NCI-H128 (cell line): ENCODE measurements at regions not wholly inside any gene's neighbourhood (a gene's known extent, or its start where the extent isn't known, plus 50 kb on each side); places are given as distances from the start of the nearest gene placed in this dataset.

Experiments used
- DNase-seq: peaks from one replicate; lab custom pipeline; 2025; ENCODE audit not compliant: unreplicated experiment; lab: John Stamatoyannopoulos, UW

DNA sequence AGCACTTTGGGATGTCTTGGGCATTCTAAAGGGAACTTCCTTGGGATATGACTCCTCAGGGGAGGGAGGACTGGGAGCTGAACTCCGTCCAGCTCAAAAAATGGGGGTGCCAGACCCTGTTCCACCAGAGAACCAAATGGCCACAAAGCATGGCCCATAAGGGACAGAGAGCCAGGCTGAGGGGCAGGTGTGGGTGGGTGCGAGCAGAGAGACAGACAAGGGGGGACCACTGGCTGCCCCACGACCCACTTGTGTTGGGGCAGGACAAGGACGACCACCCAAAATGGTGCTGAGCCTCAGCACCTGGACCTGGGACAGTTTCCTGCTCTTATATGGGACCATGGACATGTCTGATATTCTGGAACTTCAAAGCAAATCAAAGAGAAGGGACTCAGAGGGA is 148.2 kb upstream of the MLN start:
- no peak for DNase-seq

DNA sequence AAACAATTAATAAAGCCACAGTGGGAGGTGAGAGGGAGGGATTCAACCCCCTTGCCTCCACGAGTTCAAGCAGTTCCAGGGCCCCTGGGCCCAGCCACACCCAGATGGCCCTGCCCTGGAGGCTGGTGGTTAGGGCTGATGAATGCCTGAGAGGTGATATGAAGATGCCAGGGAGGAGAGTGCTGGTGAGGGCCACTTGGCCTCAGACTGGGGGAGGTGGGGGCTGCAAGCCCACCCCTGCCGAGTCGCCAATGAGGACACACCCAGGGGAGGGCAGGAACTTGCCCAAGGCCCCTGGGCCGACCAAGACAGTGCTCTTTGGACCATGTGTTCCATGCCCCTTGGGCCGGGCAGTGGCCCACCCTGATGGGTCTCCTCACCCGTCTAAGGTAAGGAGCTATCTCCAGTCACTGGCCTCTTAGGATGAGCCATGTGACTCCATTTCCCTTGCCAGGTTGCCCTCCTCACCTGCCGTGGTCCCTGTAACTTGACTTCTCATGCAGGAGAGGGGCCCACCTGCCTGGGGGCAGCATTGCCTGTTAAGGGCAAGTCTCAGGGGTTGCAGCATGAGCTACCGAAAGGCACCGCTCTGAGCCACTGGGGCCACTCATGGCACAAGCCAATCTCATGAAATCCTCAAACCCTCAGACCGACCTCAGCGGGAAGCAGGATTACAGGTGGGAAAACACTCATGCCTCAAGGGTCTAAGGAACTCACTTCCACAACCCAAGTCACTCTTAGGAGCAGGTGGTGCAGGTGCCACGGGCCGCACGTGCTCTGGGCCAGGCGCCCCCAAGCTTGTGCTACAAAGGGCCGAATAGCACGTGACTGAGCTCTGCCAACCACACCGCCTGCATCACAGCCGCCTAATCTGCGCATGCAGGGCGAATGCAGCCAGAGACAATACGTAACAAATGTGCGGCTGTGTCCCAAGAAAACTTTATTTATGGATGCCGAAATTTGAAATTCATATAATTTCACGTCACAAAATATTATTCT is 147.4 kb upstream of the MLN start:
- no peak for DNase-seq

DNA sequence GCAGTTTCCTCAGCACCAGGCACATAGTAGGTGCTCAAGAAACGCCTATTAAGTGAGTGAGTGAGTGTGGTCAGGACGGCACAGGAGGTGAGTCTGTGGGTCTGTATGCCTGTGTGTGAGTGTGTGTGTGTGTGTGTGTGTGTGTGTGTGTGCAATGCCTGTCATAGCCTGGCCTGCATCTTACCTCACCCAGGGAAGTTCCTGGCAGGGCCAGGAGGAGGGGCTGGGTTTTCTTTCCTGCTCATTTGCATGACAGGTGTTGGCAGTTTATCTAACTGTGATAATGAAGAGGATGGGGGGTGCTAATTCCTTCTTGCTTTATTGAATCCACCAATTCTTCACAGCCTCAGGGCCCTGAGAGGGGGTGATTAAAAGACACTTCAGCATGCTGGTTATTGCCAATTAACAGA is 146.7 kb upstream of the MLN start:
- no peak for DNase-seq

DNA sequence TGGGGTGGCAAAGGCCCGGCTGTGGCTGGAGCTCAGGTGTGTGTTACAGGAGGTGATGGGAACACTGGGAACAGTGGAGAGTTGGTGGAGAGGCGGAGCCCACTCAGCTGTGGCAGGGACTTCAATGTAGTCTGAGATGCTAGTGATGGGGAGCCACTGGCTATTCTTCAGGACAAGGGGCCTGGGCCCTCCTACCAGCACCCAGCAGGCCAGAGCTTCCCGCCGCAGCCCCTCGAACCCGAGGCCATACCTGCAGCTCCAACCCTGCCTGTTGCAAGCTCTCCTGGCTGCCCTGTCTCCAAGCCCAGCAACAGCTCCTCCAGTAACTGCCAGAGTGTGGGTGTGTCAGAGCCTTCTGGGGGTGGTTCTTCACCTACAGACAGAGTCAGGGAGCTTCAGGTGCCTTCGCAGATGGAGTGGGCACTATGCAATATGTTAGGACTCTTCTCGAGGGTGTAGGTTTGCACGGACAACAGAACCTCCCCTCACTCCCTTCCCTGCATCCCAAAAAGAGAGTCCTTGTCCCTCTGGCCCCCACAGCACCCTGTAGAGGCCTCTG is 146.2 kb upstream of the MLN start:
- no peak for DNase-seq

DNA sequence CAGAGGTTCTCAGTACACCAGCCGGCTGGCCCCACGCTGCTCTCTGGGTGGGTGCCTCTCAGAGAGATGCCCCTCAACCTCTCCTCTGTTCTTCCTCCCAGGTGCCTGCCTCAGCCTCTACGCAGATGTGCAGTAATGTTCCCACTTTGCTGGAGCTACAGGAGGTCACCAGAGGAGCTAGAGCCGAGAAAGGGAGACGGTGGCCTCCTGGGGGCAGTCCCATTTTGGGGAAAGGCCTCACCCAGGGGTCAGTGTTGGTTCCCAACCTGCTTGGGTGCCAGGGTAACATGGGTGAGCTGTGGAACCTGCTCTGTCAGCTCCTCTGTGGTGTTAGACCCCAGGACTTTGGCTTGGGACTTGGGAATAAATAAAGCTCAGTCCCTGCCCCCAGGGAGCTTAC is 145.3 kb upstream of the MLN start:
- no peak for DNase-seq

DNA sequence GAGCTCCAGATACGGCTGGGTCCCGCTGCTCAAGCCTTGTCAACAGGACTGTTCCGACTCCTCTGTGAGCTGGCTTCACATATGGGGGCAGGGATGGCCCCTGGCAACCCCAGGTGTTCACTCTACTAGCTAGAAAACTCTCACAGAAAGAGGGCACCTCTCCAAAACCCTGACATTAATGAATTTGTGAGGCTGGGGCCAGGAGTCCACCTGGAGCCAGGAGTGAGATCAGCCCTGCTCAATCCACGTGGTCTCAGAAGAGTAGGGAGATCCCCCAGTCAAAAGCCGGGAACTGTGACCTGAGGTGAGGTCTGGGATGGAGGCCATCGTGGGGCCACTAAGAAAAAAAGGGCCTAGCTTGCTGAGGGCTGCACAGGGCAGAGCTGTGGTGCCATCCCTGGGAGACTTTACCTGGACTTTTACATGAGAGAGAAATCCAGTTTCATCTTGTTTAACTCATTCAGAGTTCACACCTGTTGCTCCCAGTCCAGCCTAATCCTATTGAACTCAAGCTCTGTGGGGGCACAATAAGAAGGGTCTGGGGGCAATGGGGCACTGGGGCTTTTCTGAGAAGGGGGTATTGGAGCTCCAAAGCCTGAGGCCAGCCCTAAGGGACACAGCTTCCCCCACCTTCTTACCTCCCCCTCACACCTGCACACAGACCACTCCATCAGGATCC is 144.3 kb upstream of the MLN start:
- no peak for DNase-seq

DNA sequence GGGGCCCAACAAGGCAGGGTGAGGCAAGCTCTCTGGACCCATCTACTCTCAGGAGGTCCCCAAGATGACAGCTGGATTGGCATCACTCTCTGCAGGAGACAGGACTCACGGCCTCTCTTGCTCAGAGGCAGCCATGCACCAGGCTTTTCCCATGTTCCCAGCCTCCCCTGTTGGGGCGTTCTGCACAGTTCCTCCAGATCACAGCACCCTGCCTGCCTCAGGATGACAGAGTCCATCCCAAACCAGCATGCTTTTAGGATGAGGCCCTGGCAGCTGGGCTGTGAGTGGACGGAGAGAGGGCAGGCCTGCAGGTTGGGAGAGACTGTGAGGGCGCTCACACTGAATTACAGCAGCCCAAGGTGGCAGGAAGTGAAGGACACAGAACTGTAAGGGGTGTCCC is 143.2 kb upstream of the MLN start:
- no peak for DNase-seq

DNA sequence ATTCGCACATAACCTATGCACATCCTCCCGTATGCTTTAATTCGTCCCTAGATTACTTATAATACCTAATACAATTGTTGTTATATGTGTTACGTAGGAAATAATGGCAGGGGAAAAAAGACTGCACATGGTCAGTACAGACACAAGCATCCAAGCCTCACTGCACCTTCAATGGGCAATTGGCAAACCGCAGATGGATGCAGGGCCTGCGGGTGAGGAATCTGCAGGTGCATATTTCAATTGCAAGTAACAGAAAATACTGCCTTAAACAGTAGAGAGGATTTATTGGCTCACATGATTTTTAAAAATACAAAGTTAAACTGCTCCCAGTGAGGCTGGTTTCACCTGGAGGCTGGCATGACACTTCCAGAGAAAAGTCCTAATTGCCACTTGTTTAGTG is 142.1 kb upstream of the MLN start:
- no peak for DNase-seq

DNA sequence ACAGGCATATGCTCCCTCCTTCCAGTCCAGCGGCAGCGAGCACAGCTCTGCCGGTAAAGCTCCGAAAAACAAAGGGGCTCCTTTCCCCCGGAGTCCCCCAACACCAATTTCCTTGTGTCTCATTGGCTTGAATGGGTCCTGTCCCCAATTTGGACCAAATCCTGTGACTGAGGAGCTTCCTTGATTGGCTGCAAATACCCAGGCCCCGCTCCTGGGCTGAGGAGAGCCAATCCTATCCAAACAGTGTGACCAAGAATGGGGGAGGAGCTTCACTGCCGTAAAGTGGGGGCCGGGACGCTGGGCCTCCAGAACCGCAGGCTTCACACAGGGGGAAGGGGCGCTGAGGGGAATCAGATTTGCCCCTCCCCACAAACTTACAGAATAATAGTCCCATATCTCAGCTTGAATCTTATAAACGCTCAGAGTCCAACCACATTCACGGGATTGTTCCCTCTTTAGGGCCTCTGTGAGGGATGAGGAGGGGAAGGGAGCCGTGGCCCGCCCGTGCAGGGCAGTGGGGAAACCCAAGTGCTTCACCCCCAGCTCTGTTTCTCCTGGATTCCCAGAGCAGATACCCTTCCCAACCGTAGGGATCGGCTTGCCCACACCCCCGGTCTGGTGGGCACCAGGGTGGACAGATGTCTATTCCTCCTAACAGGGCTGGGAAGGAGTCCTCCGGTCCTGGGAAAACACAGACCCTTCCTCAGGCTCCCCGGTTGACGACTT is 141.0 kb upstream of the MLN start:
- no peak for DNase-seq

DNA sequence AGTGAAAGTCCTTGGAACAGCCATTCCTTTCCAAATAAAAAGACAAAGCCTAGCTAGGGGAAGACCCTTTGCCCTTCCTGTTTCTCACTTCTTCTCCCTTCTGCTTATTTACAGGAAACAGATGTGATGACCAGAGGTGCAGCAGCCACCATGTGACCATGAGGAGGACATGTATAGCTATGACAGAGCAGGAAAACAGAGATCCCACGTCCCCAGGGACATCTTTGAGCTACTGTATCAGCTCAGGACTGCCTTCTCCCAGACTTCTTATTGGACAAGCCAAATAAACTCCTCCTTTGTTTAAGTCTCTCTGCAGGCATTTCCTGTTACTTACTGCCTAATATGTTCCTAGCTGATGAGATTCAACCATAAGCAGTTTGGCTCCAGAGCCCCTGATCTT is 133.1 kb upstream of the MLN start:
- DNase-seq, result no peak

DNA sequence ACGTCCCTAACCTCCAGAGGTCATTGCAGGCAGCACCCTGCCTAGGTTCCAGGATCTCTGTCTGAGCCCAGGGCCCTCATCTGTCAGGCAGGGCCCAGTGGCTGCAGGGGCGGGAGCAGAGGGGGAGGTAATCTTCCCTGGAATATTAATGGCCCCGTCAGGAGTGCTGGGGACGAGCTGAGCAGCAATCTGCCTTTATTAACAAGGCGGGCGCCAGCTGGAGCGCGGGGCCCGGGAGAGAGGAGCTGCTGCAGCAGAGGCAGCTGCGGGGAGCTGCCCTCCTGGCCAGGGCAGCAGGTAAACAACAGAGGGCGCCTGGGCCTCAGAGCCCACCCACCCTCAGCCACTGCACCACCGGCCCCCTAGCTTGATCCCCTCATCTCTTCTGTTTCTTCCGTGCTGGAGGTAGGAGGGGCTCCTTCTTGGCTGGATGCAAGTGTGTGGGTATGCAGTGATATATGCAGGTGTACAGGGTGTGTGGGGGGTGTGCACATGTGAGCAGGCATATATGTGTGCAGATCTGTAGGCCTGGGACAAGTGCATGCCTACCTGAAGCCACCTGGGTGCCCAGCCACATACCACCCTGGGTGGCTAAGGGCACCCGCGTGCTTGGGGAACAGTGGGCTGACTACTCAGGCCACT is 131.8 kb upstream of the MLN start:
- no peak for DNase-seq

DNA sequence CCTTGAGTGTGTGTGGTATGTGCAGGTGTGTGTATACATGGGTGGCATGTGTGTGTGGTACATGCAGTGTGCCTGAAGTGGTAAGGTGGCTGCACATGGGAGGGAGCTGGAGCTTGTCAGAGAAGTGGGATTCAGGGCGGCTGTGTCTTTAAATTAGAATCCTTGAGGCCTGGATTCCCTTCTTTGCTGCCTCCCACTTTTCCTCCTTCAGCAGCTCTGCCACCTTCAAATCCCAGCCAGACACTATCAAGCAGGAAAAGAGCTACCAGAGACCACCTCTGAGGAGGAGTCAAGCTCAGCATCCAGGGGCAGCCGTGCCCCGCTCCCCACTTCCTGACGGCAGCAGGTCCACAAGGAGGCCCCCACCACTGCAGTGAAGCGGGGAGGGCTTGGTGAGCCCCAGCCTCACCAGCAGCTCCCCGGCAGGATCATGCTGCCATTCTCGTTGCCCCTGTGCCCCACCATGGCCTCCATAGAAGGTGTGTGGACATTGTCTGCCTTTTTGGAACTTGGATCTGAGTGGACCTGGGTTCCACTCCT is 131.0 kb upstream of the MLN start:
- DNase-seq, result no peak

DNA sequence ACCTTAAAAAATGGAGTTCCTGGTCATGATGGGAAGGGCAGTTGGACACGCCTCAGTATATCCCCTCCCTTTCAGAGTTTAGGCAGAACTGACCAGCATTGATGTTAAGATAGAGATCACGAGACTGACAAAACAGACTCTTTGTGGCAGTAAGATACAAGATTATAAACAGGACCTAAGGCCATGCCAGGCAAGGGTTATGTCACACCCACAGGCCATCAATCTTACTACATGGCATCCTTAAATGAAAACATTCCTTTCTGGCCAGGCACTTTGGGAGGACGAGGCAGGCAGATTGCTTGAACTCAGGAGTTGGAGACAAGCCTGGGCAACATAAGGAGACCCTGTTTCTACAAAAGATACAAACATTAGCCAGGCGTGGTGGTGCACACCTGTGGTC is 129.3 kb upstream of the MLN start:
- no peak for DNase-seq

DNA sequence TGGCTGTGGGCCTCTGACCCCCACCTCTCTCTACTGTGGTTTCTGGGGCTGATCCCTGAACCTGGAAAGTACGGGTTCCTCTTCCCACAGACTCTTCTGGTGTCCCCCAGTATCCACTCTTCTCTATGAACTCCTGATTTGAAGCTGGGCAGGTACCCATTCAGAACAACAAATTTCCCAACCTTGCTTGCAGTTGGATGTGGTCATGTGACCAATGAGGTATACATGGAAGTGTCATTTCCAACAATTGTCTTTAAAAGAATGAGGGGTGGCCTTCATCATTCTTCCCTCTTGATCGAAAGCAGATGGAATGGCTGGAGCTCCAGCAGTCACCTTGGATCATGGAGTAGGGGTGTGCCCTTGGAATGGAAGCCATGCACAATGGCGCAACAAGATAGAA is 128.0 kb upstream of the MLN start:
- no peak for DNase-seq

DNA sequence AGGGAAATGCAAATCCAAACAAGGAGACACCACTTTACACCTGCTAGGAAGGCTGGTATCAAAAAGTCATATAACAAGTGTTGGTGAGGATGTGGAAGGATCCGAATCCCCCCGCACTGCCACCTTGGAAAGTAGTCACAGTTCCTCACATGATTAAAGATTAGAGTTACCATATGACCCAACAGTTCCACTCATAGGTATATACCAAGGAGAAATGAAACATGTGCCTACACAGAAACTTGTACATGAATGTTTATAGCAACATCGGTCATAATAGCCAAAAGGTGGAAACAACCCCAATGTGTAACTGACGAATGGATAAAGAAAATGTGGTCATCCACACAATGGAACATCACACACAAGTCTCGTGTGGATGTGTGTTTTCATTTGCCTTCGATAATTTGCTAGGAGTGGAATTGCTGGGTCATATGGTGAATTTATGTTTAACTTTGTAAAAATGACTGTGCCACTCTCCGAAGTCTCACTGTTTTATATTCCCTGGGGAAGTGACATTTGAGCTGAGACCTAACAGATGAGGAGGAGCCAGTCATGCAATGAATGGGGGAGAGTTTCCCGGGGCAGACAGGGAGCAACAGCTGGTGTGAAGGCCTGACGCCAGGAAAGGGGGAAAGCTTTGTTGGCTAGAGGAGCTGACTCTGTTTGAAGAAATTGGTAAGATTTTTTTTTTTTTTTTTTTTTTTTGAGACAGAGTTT is 125.9 kb upstream of the MLN start:
- DNase-seq, result no peak

DNA sequence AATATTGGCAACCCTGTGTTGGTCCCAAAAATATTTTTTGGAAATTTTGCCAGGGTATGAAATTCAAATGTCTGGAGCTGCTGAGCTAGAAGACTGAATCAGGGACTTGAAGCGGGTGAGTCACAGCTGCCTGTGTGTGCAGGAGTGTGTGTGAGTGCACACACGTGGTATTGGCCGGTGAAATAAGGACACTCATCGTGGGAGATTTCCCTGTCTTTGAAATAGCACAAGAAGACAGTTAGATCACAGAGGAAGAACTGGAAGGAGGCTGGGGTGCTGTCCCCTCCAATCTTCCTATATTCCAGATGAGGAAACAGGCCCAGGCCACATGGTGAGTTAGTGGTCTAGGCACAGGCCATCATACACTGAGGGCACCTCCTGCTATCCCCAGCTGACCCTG is 123.8 kb upstream of the MLN start:
- DNase-seq, result no peak

DNA sequence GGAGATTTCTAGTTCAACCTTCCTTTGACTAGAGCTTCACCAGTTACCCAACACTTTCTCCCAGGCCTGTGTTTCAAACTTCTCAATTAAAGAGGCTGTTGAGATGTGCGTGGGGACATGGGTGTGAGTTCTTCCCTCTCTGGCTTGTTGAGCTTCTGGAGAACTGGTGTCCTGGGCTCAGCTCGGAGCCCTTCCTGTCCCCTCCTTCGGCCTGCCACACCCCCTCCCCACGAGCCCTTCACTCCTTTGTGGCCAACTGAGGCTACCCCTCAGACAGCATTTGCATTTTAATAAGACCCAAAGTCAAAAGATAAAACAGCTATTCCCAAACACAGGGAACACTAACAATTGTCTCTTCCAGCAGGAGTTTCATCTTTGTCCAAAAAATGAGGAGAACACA is 123.3 kb upstream of the MLN start:
- no peak for DNase-seq

DNA sequence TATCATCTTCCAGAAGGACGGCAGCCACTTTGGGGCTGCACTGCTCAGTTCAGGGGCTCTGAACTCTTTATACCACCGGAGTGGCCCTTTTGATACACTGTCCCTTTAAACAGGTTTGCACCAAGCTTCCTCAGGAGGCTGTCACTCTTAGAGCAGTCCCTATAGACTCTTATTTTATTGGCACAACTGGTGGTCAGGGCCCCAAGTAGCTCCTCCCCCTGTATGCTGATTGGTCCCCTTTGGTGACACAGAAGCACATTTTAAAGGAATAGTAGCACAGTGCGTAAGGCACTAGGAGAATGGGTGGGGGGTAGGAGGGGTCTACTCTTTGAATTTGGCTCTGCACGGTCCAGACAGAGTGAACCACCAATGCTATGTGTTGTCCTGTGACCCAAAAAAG is 122.6 kb upstream of the MLN start:
- DNase-seq, result no peak

DNA sequence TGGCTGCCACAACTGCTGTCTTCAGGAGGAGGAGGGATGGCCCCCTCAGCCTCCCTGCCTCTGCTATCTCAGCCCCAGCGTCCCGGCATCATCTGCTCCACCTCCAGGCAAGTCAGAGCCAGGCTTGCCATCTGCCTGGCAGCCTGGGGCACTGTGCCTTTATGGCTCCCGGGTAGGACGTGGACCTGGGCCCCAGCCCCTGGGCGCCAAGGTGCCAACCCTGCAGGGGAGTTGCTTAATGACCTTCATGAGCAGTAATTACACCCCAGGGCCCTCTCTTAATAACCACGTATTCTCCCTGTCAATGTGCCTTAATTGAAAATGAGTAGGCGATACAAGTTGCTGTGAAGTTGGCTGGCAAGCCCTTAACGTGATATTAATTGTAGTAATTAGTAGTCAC is 122.1 kb upstream of the MLN start:
- no peak for DNase-seq

DNA sequence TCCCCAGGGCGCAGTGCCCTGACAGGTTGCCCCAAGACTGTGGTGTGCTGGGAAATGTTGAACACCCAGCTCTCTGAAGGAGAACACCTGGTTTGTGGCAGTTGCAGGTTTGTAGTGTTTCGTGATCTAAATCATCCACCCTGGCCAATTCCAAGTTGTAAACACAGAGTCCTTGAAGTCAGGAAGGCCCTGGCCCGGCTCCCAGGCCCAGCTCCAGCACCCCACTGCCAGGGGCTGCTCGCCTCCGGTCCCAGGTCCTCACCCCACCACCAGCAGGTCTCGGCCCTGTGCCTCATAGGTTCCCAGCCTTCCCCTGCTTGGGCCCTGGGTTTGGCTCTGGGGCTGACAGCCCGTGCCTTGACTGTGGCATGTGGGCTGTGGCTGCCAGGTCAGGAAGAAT is 121.4 kb upstream of the MLN start:
- DNase-seq, result no peak
